K562 (cell line): ENCODE measurements at regions not wholly inside any gene's neighbourhood (a gene's known extent, or its start where the extent isn't known, plus 50 kb on each side); places are given as distances from the start of the nearest gene placed in this dataset.

Source experiments
- ATAC-seq: fragments of 200-7000 bp; cut with Tn5 transposase; 3 replicates; pipeline ENCODE4 v1.9.1; 2020; ENCODE audit warnings: moderate library complexity
- BruUV-seq: library from RNA; stranded (reverse); fragments of 400-500 nt; replicated peaks from 2 replicates; lab custom pipeline; 2021; lab: Mats Ljungman, UMichigan
- CTCF ChIA-PET: fragments of 300-600 bp; formaldehyde crosslinking; extraction: SDS; loops from one replicate; lab custom pipeline; 2021; ENCODE audit warnings: low intra/inter-chr PET ratio; lab: Yijun Ruan, JAX
- POLR2A ChIA-PET: fragments of 300-600, 350-650 bp; sonication (Branson Sonifier 250); formaldehyde crosslinking; extraction: SDS; loops from one replicate; lab custom pipeline; 2021; ENCODE audit warnings: antibody characterized with exemption, inconsistent platforms; lab: Yijun Ruan, JAX
- DNase-seq, 4 experiments: peaks; one replicate each; pipeline versions ENCODE4 v3.0.0 to v3.0.0-alpha.2; 2011 to 2018; ENCODE audit warnings: low spot score in 3 of 4, mixed read lengths in 3 of 4; ENCODE audit errors: extremely low read depth in 1 of 4
- FAIRE-seq: peaks from 2 replicates; lab custom pipeline; 2011; peaks lifted over from hg19 to GRCh38; lab: Jason Lieb, UNC
- H2AFZ ChIP-seq: 2 replicates; pipeline ENCODE4 v1.6.0; 2011; ENCODE audit warnings: low read depth, low read length, control low read depth, inconsistent platforms
- H3K27ac ChIP-seq: fragments of 200-600 bp; 3 replicates; pipeline ENCODE4 v1.8.0; 2011; ENCODE audit warnings: low read depth, mild to moderate bottlenecking, control low read depth, inconsistent platforms, low read length, moderate library complexity, mixed read lengths; ENCODE audit errors: extremely low read depth
- H3K27me3 ChIP-seq, 2 experiments: fragments of 300-600 bp in 1 of 2; 2 replicates in 1 of 2; 3 replicates in 1 of 2; pipeline versions ENCODE4 v1.6.0 to v1.8.0; 2011; ENCODE audit warnings: inconsistent platforms in 2 of 2, low read length in 2 of 2, mild to moderate bottlenecking in 1 of 2, mixed read lengths in 1 of 2, moderate library complexity in 1 of 2; ENCODE audit not compliant: control insufficient read depth in 2 of 2, insufficient read depth in 2 of 2
- H3K36me3 ChIP-seq: fragments of 300-600 bp; 3 replicates; pipeline ENCODE4 v1.8.0; 2011; ENCODE audit warnings: mild to moderate bottlenecking, low read length, inconsistent platforms; ENCODE audit not compliant: control insufficient read depth, insufficient read depth
- H3K4me1 ChIP-seq, 2 experiments: fragments of 200-600 bp in 1 of 2; replicated peaks in 1 of 2; 2 replicates in 1 of 2; 3 replicates in 1 of 2; pipeline versions ENCODE4 v1.5.1 to v1.8.0; 2011; ENCODE audit warnings: inconsistent platforms in 2 of 2, low read length in 2 of 2, mild to moderate bottlenecking in 1 of 2, mixed read lengths in 1 of 2, moderate library complexity in 1 of 2; ENCODE audit not compliant: control insufficient read depth in 2 of 2, insufficient read depth in 2 of 2
- H3K4me2 ChIP-seq: 2 replicates; pipeline ENCODE4 v1.6.1; 2011; ENCODE audit warnings: low read length, control low read depth, inconsistent platforms, mixed read lengths; ENCODE audit not compliant: insufficient read depth
- H3K4me3 ChIP-seq: fragments of 200-600 bp; sonication (generic), shearing (Covaris generic); 2 replicates; pipeline ENCODE4 v1.5.1; 2016; ENCODE audit warnings: control low read depth, inconsistent platforms
- H3K79me2 ChIP-seq: fragments of 200-600 bp; 3 replicates; pipeline ENCODE4 v1.8.0; 2011; ENCODE audit warnings: low read length, inconsistent platforms; ENCODE audit not compliant: control insufficient read depth, insufficient read depth
- H3K9ac ChIP-seq, 2 experiments: 2 replicates each; pipeline versions ENCODE4 v1.6.0 to v1.6.1; 2011; ENCODE audit warnings: low read depth in 2 of 2, low read length in 2 of 2, control low read depth in 1 of 2, inconsistent platforms in 1 of 2, mild to moderate bottlenecking in 1 of 2, mixed read lengths in 1 of 2; ENCODE audit not compliant: insufficient read depth in 1 of 2
- H3K9me1 ChIP-seq: one replicate; pipeline ENCODE4 v1.6.0; 2011; ENCODE audit warnings: inconsistent platforms, mild to moderate bottlenecking, low read length, moderate library complexity; ENCODE audit not compliant: control insufficient read depth, insufficient read depth
- H3K9me3 ChIP-seq: replicated peaks from 2 replicates; pipeline ENCODE4 v1.5.1; 2011; ENCODE audit warnings: low read depth, low read length, inconsistent platforms; ENCODE audit not compliant: control insufficient read depth, insufficient read depth
- H4K20me1 ChIP-seq: replicated peaks from 2 replicates; pipeline ENCODE4 v1.6.1; 2011; ENCODE audit warnings: low read length, inconsistent platforms, mixed read lengths; ENCODE audit not compliant: control insufficient read depth, insufficient read depth
- USF1 ChIP-seq: sonication (generic); formaldehyde crosslinking; IDR thresholded peaks from 2 replicates; pipeline ENCODE4 v1.9.0; 2022; ENCODE audit warnings: mild to moderate bottlenecking, missing genetic modification reagents
- ZNF143 ChIP-seq: sonication (generic); formaldehyde crosslinking; IDR thresholded peaks from 2 replicates; pipeline ENCODE4 v1.9.0; 2022; ENCODE audit warnings: mild to moderate bottlenecking, missing genetic modification reagents
- ZNF780A ChIP-seq: fragments of 250-450 bp; sonication (Bioruptor Pico); IDR thresholded peaks from 2 replicates; pipeline ENCODE4 v1.5.0; 2021; ENCODE audit warnings: mild to moderate bottlenecking
- WGBS: fragments of 100-300 bp; shearing (Covaris generic); methylation state at CpG from one replicate; pipeline ENCODE4 v1.1.6; 2016; ENCODE audit warnings: low coverage, mixed read lengths; ENCODE audit not compliant: insufficient coverage; ENCODE audit errors: missing lambda C conversion rate; 5-methylcytosine and 5-hydroxymethylcytosine counted together
- in situ Hi-C: fragments of 300-500 bp; cut with MboI; formaldehyde crosslinking; loops from 4 replicates; pipeline ENCODE4 v1.15.0; 2018; ENCODE audit warnings: inconsistent platforms, mixed read lengths
- intact Hi-C: fragments of 100-400 bp; cut with micrococcal nuclease; formaldehyde crosslinking; loops from 2 replicates; pipeline ENCODE4 v1.14.2; 2022
- TF ChIP-seq, protein P1 (sequence below), 2 experiments: fragments of 450-650 bp; formaldehyde crosslinking in 1 of 2; IDR thresholded peaks; 2 replicates each; pipeline versions ENCODE4 v1.4.0 to v1.6.1; 2014 to 2020; ENCODE audit warnings: mild to moderate bottlenecking in 2 of 2, borderline replicate concordance in 1 of 2, low read depth in 1 of 2

DNA sequence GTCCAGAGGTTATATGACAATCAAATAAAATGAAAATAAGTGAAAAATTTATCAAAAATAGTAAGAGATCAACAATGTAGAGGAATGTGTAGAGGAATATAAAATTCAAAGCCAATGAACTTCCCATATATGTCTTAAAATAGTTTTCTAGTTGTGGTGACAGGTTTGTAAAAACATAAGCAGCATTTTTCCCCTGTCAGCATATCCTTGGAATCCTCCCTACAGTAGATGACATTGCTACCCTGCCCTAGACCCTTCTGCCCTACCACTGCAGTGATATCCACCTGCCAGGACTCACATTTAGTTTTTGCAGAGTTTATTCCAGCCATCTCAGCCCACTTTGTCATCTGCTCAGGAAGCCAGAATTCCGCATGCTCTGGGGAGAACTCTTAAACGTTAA is 842.0 kb downstream of the RPS29 start:
- POLR2A ChIA-PET, result no interaction called here
- Histone ChIP-seq H3K4me2 (no peak overlapping the region), H3K9me1 (no peaks in the 10 kb centered on the region), H3K9me3 (no peaks in the 10 kb centered on the region), H3K79me2 (no peaks in the 10 kb centered on the region), H3K4me3 (no peak overlapping the region), H2AFZ (no peak overlapping the region), H3K4me1 (no peaks in the 10 kb centered on the region), H3K27ac (no peak overlapping the region), H3K9ac (no peak overlapping the region), H3K27me3 (no peaks in the 10 kb centered on the region), H4K20me1 (no peaks in the 10 kb centered on the region), H3K36me3 (no peaks in the 10 kb centered on the region)
- no peak for ATAC-seq
- no TSS peak for BruUV-seq
- DNase-seq, result no peak
- in situ Hi-C loops, result no loop called here
- TF ChIP-seq USF1 (no peak), ZNF143 (CRISPR knock-in tag) (no peak), ZNF780A (CRISPR knock-in tag) (no peak)
- TF ChIP-seq, protein P1, sequence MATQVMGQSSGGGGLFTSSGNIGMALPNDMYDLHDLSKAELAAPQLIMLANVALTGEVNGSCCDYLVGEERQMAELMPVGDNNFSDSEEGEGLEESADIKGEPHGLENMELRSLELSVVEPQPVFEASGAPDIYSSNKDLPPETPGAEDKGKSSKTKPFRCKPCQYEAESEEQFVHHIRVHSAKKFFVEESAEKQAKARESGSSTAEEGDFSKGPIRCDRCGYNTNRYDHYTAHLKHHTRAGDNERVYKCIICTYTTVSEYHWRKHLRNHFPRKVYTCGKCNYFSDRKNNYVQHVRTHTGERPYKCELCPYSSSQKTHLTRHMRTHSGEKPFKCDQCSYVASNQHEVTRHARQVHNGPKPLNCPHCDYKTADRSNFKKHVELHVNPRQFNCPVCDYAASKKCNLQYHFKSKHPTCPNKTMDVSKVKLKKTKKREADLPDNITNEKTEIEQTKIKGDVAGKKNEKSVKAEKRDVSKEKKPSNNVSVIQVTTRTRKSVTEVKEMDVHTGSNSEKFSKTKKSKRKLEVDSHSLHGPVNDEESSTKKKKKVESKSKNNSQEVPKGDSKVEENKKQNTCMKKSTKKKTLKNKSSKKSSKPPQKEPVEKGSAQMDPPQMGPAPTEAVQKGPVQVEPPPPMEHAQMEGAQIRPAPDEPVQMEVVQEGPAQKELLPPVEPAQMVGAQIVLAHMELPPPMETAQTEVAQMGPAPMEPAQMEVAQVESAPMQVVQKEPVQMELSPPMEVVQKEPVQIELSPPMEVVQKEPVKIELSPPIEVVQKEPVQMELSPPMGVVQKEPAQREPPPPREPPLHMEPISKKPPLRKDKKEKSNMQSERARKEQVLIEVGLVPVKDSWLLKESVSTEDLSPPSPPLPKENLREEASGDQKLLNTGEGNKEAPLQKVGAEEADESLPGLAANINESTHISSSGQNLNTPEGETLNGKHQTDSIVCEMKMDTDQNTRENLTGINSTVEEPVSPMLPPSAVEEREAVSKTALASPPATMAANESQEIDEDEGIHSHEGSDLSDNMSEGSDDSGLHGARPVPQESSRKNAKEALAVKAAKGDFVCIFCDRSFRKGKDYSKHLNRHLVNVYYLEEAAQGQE (IDR thresholded peaks at IDR 0.05; ENCODE audit: borderline replicate concordance), result no peak
- TF ChIP-seq, protein P1 (CRISPR knock-in tag; IDR thresholded peaks at IDR 0.05; ENCODE audit: low read depth), result no peak
- CTCF ChIA-PET, result no interaction called here
- WGBS, result 0% methylated on average over 2 of the region's 2 CpGs
- no peak for FAIRE-seq
- intact Hi-C loops, result no loop called here
